Endothelial cell of umbilical vein (primary cell): ENCODE measurements at regions not wholly inside any gene's neighbourhood (a gene's known extent, or its start where the extent isn't known, plus 50 kb on each side); places are given as distances from the start of the nearest gene placed in this dataset.

ENCODE experiments used
- BruUV-seq: library from RNA; stranded (reverse); fragments of 400-500 nt; replicated peaks from 2 replicates; lab custom pipeline; 2021; lab: Mats Ljungman, UMichigan
- CTCF ChIA-PET: fragments of 300-600, 350-600 bp; sonication (Branson Sonifier 250); formaldehyde crosslinking; loops from one replicate; lab custom pipeline; 2021; ENCODE audit warnings: antibody characterized with exemption, inconsistent platforms; lab: Charles Lee
- POLR2A ChIA-PET: fragments of 300-600, 350-600 bp; sonication (Branson Sonifier 250); formaldehyde crosslinking; loops from one replicate; lab custom pipeline; 2021; ENCODE audit warnings: antibody characterized with exemption, inconsistent platforms; lab: Charles Lee
- DNase-seq: peaks from one replicate; pipeline ENCODE4 v3.0.0-alpha.2; 2011; ENCODE audit warnings: low read depth, low spot score
- FAIRE-seq: peaks from 2 replicates; lab custom pipeline; 2011; peaks lifted over from hg19 to GRCh38; lab: Jason Lieb, UNC
- H2AFZ ChIP-seq: 2 replicates; pipeline ENCODE4 v1.6.0; 2012; ENCODE audit warnings: low read depth, low read length, control low read depth, inconsistent platforms
- H3K27ac ChIP-seq: 2 replicates; pipeline ENCODE4 v1.5.1; 2011; ENCODE audit warnings: low read depth, mild to moderate bottlenecking, control low read depth, low read length, moderate library complexity; ENCODE audit not compliant: insufficient read depth
- H3K27me3 ChIP-seq, 2 experiments: 2 replicates each; pipeline versions ENCODE4 v1.6.0 to v1.6.1; 2011; ENCODE audit warnings: low read length in 2 of 2, mixed read lengths in 1 of 2; ENCODE audit not compliant: control insufficient read depth in 2 of 2, insufficient read depth in 2 of 2
- H3K36me3 ChIP-seq, 2 experiments: 2 replicates in 1 of 2; 3 replicates in 1 of 2; pipeline ENCODE4 v1.5.1; 2011; ENCODE audit warnings: low read length in 2 of 2, mild to moderate bottlenecking in 1 of 2, moderate library complexity in 1 of 2; ENCODE audit not compliant: control insufficient read depth in 2 of 2, insufficient read depth in 2 of 2; ENCODE audit errors: extremely low read depth in 1 of 2
- H3K4me1 ChIP-seq: 3 replicates; pipeline ENCODE4 v1.5.1; 2011; ENCODE audit warnings: mild to moderate bottlenecking, low read length; ENCODE audit not compliant: control insufficient read depth, insufficient read depth; ENCODE audit errors: extremely low read depth
- H3K4me2 ChIP-seq: 2 replicates; pipeline ENCODE4 v1.6.1; 2011; ENCODE audit warnings: low read length, control low read depth, mixed read lengths; ENCODE audit not compliant: insufficient read depth
- H3K4me3 ChIP-seq, 3 experiments: fragments of 200-600 bp in 1 of 3; sonication (generic), shearing (Covaris generic) in 1 of 3; replicated peaks in 1 of 3; 2 replicates each; pipeline ENCODE4 v1.5.1; 2011 to 2016; ENCODE audit warnings: control low read depth in 3 of 3, low read length in 3 of 3, mild to moderate bottlenecking in 2 of 3, inconsistent platforms in 1 of 3, low read depth in 1 of 3, moderate library complexity in 1 of 3; ENCODE audit not compliant: insufficient read depth in 1 of 3
- H3K79me2 ChIP-seq: 2 replicates; pipeline ENCODE4 v1.6.0; 2012; ENCODE audit warnings: low read length, inconsistent platforms; ENCODE audit not compliant: control insufficient read depth, insufficient read depth
- H3K9ac ChIP-seq: replicated peaks from 2 replicates; pipeline ENCODE3; 2011; ENCODE audit warnings: low read length, control low read depth; ENCODE audit not compliant: insufficient read depth; ENCODE audit errors: extremely low read depth
- H3K9me1 ChIP-seq: replicated peaks from 3 replicates; pipeline ENCODE4 v1.6.0; 2011; ENCODE audit warnings: mild to moderate bottlenecking, low read length; ENCODE audit not compliant: control insufficient read depth, insufficient read depth; ENCODE audit errors: extremely low read depth
- H3K9me3 ChIP-seq: replicated peaks from 2 replicates; pipeline ENCODE4 v1.5.1; 2012; ENCODE audit warnings: low read length, inconsistent platforms; ENCODE audit not compliant: control insufficient read depth, insufficient read depth
- H4K20me1 ChIP-seq: replicated peaks from 2 replicates; pipeline ENCODE3; 2011; ENCODE audit warnings: mild to moderate bottlenecking, low read length; ENCODE audit not compliant: control insufficient read depth, insufficient read depth; ENCODE audit errors: extremely low read depth
- EZH2 ChIP-seq: IDR thresholded peaks from 2 replicates; pipeline ENCODE4 v1.6.1; 2012; ENCODE audit warnings: borderline replicate concordance, low read depth, mild to moderate bottlenecking, moderate library complexity, low read length, inconsistent platforms; ENCODE audit not compliant: severe bottlenecking
- FOS ChIP-seq: IDR thresholded peaks from 2 replicates; pipeline ENCODE4 v1.6.1; 2011; ENCODE audit warnings: mild to moderate bottlenecking, low read length, moderate library complexity, borderline replicate concordance; ENCODE audit not compliant: insufficient read depth
- GATA2 ChIP-seq: IDR thresholded peaks from 2 replicates; pipeline ENCODE4 v1.7.0; 2011; ENCODE audit warnings: low read depth, mild to moderate bottlenecking, moderate library complexity, mixed read lengths, low read length; ENCODE audit not compliant: insufficient read length, insufficient read depth
- JUN ChIP-seq: IDR thresholded peaks from 2 replicates; pipeline ENCODE4 v1.6.1; 2011; ENCODE audit warnings: borderline replicate concordance, low read depth; ENCODE audit not compliant: insufficient read length, insufficient read depth
- MYC ChIP-seq: IDR thresholded peaks from one replicate; pipeline ENCODE4 v1.6.1; 2011; ENCODE audit warnings: mild to moderate bottlenecking, low read depth, low read length
- POLR2A ChIP-seq: IDR thresholded peaks from 2 replicates; pipeline ENCODE4 v1.6.1; 2012; ENCODE audit warnings: low read depth, mild to moderate bottlenecking, control low read depth, low read length
- POLR2AphosphoS5 ChIP-seq: IDR thresholded peaks from 2 replicates; pipeline ENCODE4 v1.6.1; 2012; ENCODE audit warnings: low read depth, mild to moderate bottlenecking, control low read depth, low read length, moderate library complexity; ENCODE audit not compliant: insufficient read depth
- dilution Hi-C: fragments of 300-500 bp; cut with MboI; formaldehyde crosslinking; loops from one replicate; pipeline ENCODE4 v1.15.0; 2019; ENCODE audit warnings: low sequenced_read_pairs; ENCODE audit not compliant: extremely low pct_ligation_motif_present
- intact Hi-C: fragments of 100-400 bp; cut with micrococcal nuclease; formaldehyde crosslinking; loops from one replicate; pipeline ENCODE4 v1.10.0; 2022
- TF ChIP-seq, protein P1 (sequence below): IDR thresholded peaks from 2 replicates; pipeline ENCODE4 v1.6.1; 2011; ENCODE audit not compliant: insufficient read depth, insufficient read length
- TF ChIP-seq, protein P2 (sequence below), 2 donors: IDR thresholded peaks; 1 replicate in 1 of 2; 2 replicates in 1 of 2; pipeline ENCODE4 v1.5.1; 2011; ENCODE audit warnings: low read length in 2 of 2, mild to moderate bottlenecking in 2 of 2, moderate library complexity in 2 of 2, control low read depth in 1 of 2, inconsistent platforms in 1 of 2, low read depth in 1 of 2; ENCODE audit not compliant: insufficient read depth in 1 of 2; ENCODE audit errors: extremely low read depth in 1 of 2

GRCh38 chr14:100428727-100429126 lies 105.6 kb downstream of the SLC25A47 start:
- Histone ChIP-seq H3K36me3 (no peaks in the 10 kb centered on the region), H3K9me1 (no peaks in the 10 kb centered on the region), H3K79me2 (no peaks in the 10 kb centered on the region), H3K9ac (no peak overlapping the region), H3K4me2 (no peak overlapping the region), H3K4me3 (no peak overlapping the region), H2AFZ (no peak overlapping the region), H3K27ac (no peak overlapping the region), H3K9me3 (no peaks in the 10 kb centered on the region), H3K4me1 (no peaks in the 10 kb centered on the region), H3K27me3 (no peaks in the 10 kb centered on the region), H4K20me1 (peaks cover 2% of the 10 kb centered on the region)
- intact Hi-C loops, result no loop called here
- FAIRE-seq (no peak), DNase-seq (no peak)
- CTCF ChIA-PET, result no interaction called here
- BruUV-seq, result no TSS peak
- dilution Hi-C loops, result no loop called here
- TF ChIP-seq, protein P1, sequence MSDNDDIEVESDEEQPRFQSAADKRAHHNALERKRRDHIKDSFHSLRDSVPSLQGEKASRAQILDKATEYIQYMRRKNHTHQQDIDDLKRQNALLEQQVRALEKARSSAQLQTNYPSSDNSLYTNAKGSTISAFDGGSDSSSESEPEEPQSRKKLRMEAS, result no peak
- no peak for TF ChIP-seq GATA2
- no peak for TF ChIP-seq EZH2
- TF ChIP-seq FOS, result no peak
- no peak for TF ChIP-seq POLR2A
- no peak for TF ChIP-seq JUN
- no peak for TF ChIP-seq MYC
- no peak for TF ChIP-seq POLR2AphosphoS5
- TF ChIP-seq, protein P2, sequence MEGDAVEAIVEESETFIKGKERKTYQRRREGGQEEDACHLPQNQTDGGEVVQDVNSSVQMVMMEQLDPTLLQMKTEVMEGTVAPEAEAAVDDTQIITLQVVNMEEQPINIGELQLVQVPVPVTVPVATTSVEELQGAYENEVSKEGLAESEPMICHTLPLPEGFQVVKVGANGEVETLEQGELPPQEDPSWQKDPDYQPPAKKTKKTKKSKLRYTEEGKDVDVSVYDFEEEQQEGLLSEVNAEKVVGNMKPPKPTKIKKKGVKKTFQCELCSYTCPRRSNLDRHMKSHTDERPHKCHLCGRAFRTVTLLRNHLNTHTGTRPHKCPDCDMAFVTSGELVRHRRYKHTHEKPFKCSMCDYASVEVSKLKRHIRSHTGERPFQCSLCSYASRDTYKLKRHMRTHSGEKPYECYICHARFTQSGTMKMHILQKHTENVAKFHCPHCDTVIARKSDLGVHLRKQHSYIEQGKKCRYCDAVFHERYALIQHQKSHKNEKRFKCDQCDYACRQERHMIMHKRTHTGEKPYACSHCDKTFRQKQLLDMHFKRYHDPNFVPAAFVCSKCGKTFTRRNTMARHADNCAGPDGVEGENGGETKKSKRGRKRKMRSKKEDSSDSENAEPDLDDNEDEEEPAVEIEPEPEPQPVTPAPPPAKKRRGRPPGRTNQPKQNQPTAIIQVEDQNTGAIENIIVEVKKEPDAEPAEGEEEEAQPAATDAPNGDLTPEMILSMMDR (IDR thresholded peaks at IDR 0.05; ENCODE audit: extremely low read depth in 1 of 2, insufficient read depth in 1 of 2, low read depth in 1 of 2, low read length in 2 of 2), result no peak
- POLR2A ChIA-PET, result no interaction called here
